SU-DHL-6 (cell line): ENCODE measurements at regions not wholly inside any gene's neighbourhood (a gene's known extent, or its start where the extent isn't known, plus 50 kb on each side); places are given as distances from the start of the nearest gene placed in this dataset.

Experiments used
- H2AFZ ChIP-seq: fragments of 200-600 bp; sonication (generic); 2 replicates; pipeline ENCODE4 v1.6.1; 2014; ENCODE audit warnings: low read depth, mild to moderate bottlenecking, moderate library complexity, mixed read lengths, antibody characterized with exemption, low read length; ENCODE audit not compliant: severe bottlenecking
- H3F3A ChIP-seq: fragments of 200-600 bp; shearing (Covaris generic); 2 replicates; pipeline ENCODE4 v1.6.0; 2016; ENCODE audit warnings: antibody characterized with exemption, mild to moderate bottlenecking; ENCODE audit not compliant: insufficient read depth
- H3K27ac ChIP-seq: fragments of 200-600 bp; sonication (generic); 2 replicates; pipeline ENCODE4 v1.5.1; 2016; ENCODE audit warnings: low read depth, mild to moderate bottlenecking, low read length, moderate library complexity, mixed read lengths
- H3K27me3 ChIP-seq: fragments of 200-600 bp; sonication (generic), shearing (Covaris generic); 2 replicates; pipeline ENCODE4 v1.6.0; 2014; ENCODE audit warnings: mild to moderate bottlenecking, low read length
- H3K36me3 ChIP-seq: fragments of 200-600 bp; sonication (generic); 2 replicates; pipeline ENCODE4 v1.6.1; 2014; ENCODE audit warnings: mild to moderate bottlenecking, low read length, mixed read lengths
- H3K4me2 ChIP-seq: fragments of 300-600, 200-600 bp; shearing (Covaris generic), sonication (generic); 2 replicates; pipeline ENCODE4 v1.6.0; 2014; ENCODE audit warnings: low read length, low read depth, mild to moderate bottlenecking; ENCODE audit not compliant: poor library complexity, severe bottlenecking
- H3K4me3 ChIP-seq: fragments of 200-600 bp; sonication (generic); 2 replicates; pipeline ENCODE4 v1.5.1; 2014; ENCODE audit warnings: antibody characterized with exemption, low read length, mild to moderate bottlenecking, mixed read lengths; ENCODE audit not compliant: insufficient read depth, poor library complexity, severe bottlenecking
- H3K79me2 ChIP-seq: fragments of 200-600 bp; sonication (generic); 2 replicates; pipeline ENCODE4 v1.6.1; 2014; ENCODE audit warnings: mild to moderate bottlenecking, low read length, moderate library complexity; ENCODE audit not compliant: insufficient read depth
- H3K9ac ChIP-seq: fragments of 200-600 bp; sonication (generic); 2 replicates; pipeline ENCODE4 v1.7.0; 2014; ENCODE audit warnings: mild to moderate bottlenecking, low read length
- H3K9me2 ChIP-seq: fragments of 200-600 bp; sonication (generic); replicated peaks from 2 replicates; pipeline ENCODE4 v1.6.1; 2014; ENCODE audit warnings: low read length; ENCODE audit not compliant: insufficient read depth
- H3K9me3 ChIP-seq: fragments of 200-600 bp; sonication (generic); 2 replicates; pipeline ENCODE4 v1.6.1; 2014; ENCODE audit warnings: low read length, mixed read lengths; ENCODE audit not compliant: insufficient read depth
- H4K20me1 ChIP-seq: fragments of 200-600 bp; sonication (generic); 2 replicates; pipeline ENCODE4 v1.6.1; 2014; ENCODE audit warnings: low read depth, mild to moderate bottlenecking, antibody characterized with exemption, low read length, moderate library complexity, mixed read lengths
- CTCF ChIP-seq: fragments of 200-600 bp; sonication (generic); IDR thresholded peaks from one replicate; pipeline ENCODE4 v1.5.1; 2017; ENCODE audit warnings: antibody characterized with exemption, mild to moderate bottlenecking, low read length, moderate library complexity; ENCODE audit not compliant: insufficient read depth, poor library complexity, severe bottlenecking
- EZH2phosphoT487 ChIP-seq: fragments of 200-600 bp; sonication (generic), shearing (Covaris generic); conservative IDR thresholded peaks from 2 replicates; pipeline ENCODE4 v1.6.1; 2018; ENCODE audit warnings: mild to moderate bottlenecking, antibody characterized with exemption, low read length, moderate library complexity, mixed read lengths

- Histone ChIP-seq H4K20me1 (no peaks in the 10 kb centered on the region), H3K9me3 (no peaks in the 10 kb centered on the region), H3K4me3 (no peak overlapping the region), H3K4me2 (no peak overlapping the region), H2AFZ (no peak overlapping the region), H3K36me3 (no peaks in the 10 kb centered on the region), H3F3A (no peaks in the 10 kb centered on the region), H3K27me3 (no peaks in the 10 kb centered on the region), H3K9ac (no peak overlapping the region), H3K27ac (no peak overlapping the region), H3K9me2 (no peaks in the 10 kb centered on the region), H3K79me2 (no peaks in the 10 kb centered on the region)
- TF ChIP-seq CTCF (no peak), EZH2phosphoT487 (no peak)
Measured at GRCh38 chr10:128734161-128734560, 607.9 kb upstream of the MKI67 start.

- TF ChIP-seq EZH2phosphoT487, result no peak
- no peak for TF ChIP-seq CTCF
- H4K20me1 ChIP-seq, result no peaks in the 10 kb centered on the region
- no peak overlapping the region for H2AFZ ChIP-seq
Measured at GRCh38 chr10:128734734-128735133, 608.5 kb upstream of the MKI67 start.

GRCh38 chr10:128735996-128736395 is 609.8 kb upstream of the MKI67 start:
- TF ChIP-seq EZH2phosphoT487 (no peak), CTCF (no peak)
- H3K9me3 ChIP-seq, result no peaks in the 10 kb centered on the region
- H3K79me2 ChIP-seq, result no peaks in the 10 kb centered on the region
- no peak overlapping the region for H3K27ac ChIP-seq
- no peaks in the 10 kb centered on the region for H3K36me3 ChIP-seq
- no peaks in the 10 kb centered on the region for H3F3A ChIP-seq
- no peak overlapping the region for H3K4me3 ChIP-seq
- no peaks in the 10 kb centered on the region for H3K9me2 ChIP-seq
- H3K9ac ChIP-seq, result no peak overlapping the region
- H2AFZ ChIP-seq, result no peak overlapping the region
- no peak overlapping the region for H3K4me2 ChIP-seq
- H4K20me1 ChIP-seq, result no peaks in the 10 kb centered on the region
- H3K27me3 ChIP-seq, result no peaks in the 10 kb centered on the region

More at GRCh38 chr10:128734734-128735133, 608.5 kb upstream of the MKI67 start:
- Histone ChIP-seq H3K27me3 (no peaks in the 10 kb centered on the region), H3K9me2 (no peaks in the 10 kb centered on the region), H3K79me2 (no peaks in the 10 kb centered on the region), H3K9ac (no peak overlapping the region), H3K9me3 (no peaks in the 10 kb centered on the region), H3K36me3 (no peaks in the 10 kb centered on the region), H3K4me3 (no peak overlapping the region), H3F3A (no peaks in the 10 kb centered on the region), H3K27ac (no peak overlapping the region), H3K4me2 (no peak overlapping the region)
